GM13977 (cell line): ENCODE measurements at regions not wholly inside any gene's neighbourhood (a gene's known extent, or its start where the extent isn't known, plus 50 kb on each side); places are given as distances from the start of the nearest gene placed in this dataset.

Source experiments
- DNase-seq: peaks from one replicate; pipeline ENCODE4 v3.0.0; 2012; ENCODE audit warnings: low spot score
- CTCF ChIP-seq: IDR thresholded peaks from 2 replicates; pipeline ENCODE4 v1.5.1; 2012; ENCODE audit warnings: mild to moderate bottlenecking, control low read depth; ENCODE audit not compliant: insufficient read depth; ENCODE audit errors: extremely low read depth, missing control alignments
- in situ Hi-C: fragments of 300-500 bp; cut with MboI; formaldehyde crosslinking; loops from one replicate; pipeline ENCODE4 v1.12.0; 2022; ENCODE audit warnings: low sequenced_read_pairs, low pct_unique_long_range_greater_than_20kb, mixed read lengths, inconsistent platforms; ENCODE audit not compliant: unreplicated experiment

DNA sequence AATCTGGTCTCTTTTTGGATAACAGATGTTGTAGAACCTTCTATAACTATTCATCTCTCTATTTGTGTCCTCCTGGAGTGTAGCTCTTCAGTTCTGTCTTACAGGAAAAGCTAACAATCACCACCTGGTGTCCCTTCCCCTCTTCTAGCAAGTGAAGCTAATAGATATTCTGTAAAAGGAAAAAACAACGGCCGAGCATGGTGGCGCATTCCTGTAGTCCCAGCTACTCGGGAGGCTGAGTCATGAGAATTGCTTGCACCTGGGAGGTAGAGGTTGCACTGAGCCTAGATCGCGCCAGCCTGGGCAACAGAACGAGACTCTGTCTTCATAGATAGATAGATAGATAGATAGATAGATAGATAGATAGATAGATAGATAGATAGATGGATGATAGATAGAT is 779.4 kb downstream of the TUSC7 start:
- no peak for DNase-seq
- in situ Hi-C loops: no loop called here
- TF ChIP-seq CTCF: no peak

- no peak for DNase-seq
- TF ChIP-seq CTCF: no peak
- in situ Hi-C loops: no loop called here
These were observed 780.1 kb downstream of the TUSC7 start for GRCh38 chr3:117489663-117490079.

- TF ChIP-seq CTCF: no peak
- in situ Hi-C loops: no loop called here
These were observed 781.1 kb downstream of the TUSC7 start for GRCh38 chr3:117490716-117491115.

GRCh38 chr3:117495620-117496019 is 786.0 kb downstream of the TUSC7 start:
- no peak for TF ChIP-seq CTCF
- DNase-seq: no peak
- in situ Hi-C loops: no loop called here

More at GRCh38 chr3:117490716-117491115, 781.1 kb downstream of the TUSC7 start:
- DNase-seq: no peak

GRCh38 chr3:117499189-117499870 is 789.8 kb downstream of the TUSC7 start:
- TF ChIP-seq CTCF: no peak
- no peak for DNase-seq
- in situ Hi-C loops: no loop called here

- no peak for TF ChIP-seq CTCF
- in situ Hi-C loops: no loop called here
- no peak for DNase-seq
These were observed 798.4 kb downstream of the TUSC7 start for GRCh38 chr3:117507958-117508357.
